ENCODE measurements at regions not wholly inside any gene's neighbourhood (a gene's known extent, or its start where the extent isn't known, plus 50 kb on each side); places are given as distances from the start of the nearest gene placed in this dataset.

GRCh38 chrX:4397471-4397870, 684.0 kb upstream of the PRKX start:
- H3K4me3 ChIP-seq (ENCODE audit: low read depth, low read length), result no peak overlapping the region
- no peak for TF ChIP-seq MAX (IDR thresholded peaks at IDR 0.05; ENCODE audit: low read depth, low read length)
- TF ChIP-seq POLR2A (IDR thresholded peaks at IDR 0.05; ENCODE audit: extremely low read depth, insufficient read length), result no peak
- no peak for TF ChIP-seq CTCF (IDR thresholded peaks at IDR 0.05; ENCODE audit: low read depth, low read length)
- TF ChIP-seq MYC (IDR thresholded peaks at IDR 0.05; ENCODE audit: low read depth, low read length), result no peak
- no peak for DNase-seq (ENCODE audit: low read depth)

GRCh38 chrX:4382273-4382672, 668.8 kb upstream of the PRKX start:
- TF ChIP-seq CTCF (IDR thresholded peaks at IDR 0.05; ENCODE audit: low read depth, low read length) (no peak), MAX (IDR thresholded peaks at IDR 0.05; ENCODE audit: low read depth, low read length) (no peak), POLR2A (IDR thresholded peaks at IDR 0.05; ENCODE audit: extremely low read depth, insufficient read length) (no peak), MYC (IDR thresholded peaks at IDR 0.05; ENCODE audit: low read depth, low read length) (no peak)
- no peak for DNase-seq (ENCODE audit: low read depth)
- no peak overlapping the region for H3K4me3 ChIP-seq (ENCODE audit: low read depth, low read length)

- DNase-seq (ENCODE audit: low read depth), result no peak
- no peak overlapping the region for H3K4me3 ChIP-seq (ENCODE audit: low read depth, low read length)
- TF ChIP-seq POLR2A (IDR thresholded peaks at IDR 0.05; ENCODE audit: extremely low read depth, insufficient read length) (no peak), MYC (IDR thresholded peaks at IDR 0.05; ENCODE audit: low read depth, low read length) (no peak), CTCF (IDR thresholded peaks at IDR 0.05; ENCODE audit: low read depth, low read length) (no peak), MAX (IDR thresholded peaks at IDR 0.05; ENCODE audit: low read depth, low read length) (no peak)
Observed at GRCh38 chrX:4380710-4381109, 667.3 kb upstream of the PRKX start.

GRCh38 chrX:4379071-4379470, 665.6 kb upstream of the PRKX start:
- DNase-seq (ENCODE audit: low read depth), result no peak
- TF ChIP-seq POLR2A (IDR thresholded peaks at IDR 0.05; ENCODE audit: extremely low read depth, insufficient read length) (no peak), CTCF (IDR thresholded peaks at IDR 0.05; ENCODE audit: low read depth, low read length) (no peak), MYC (IDR thresholded peaks at IDR 0.05; ENCODE audit: low read depth, low read length) (no peak), MAX (IDR thresholded peaks at IDR 0.05; ENCODE audit: low read depth, low read length) (no peak)

GRCh38 chrX:4373791-4374190, 660.3 kb upstream of the PRKX start:
- no peak overlapping the region for H3K4me3 ChIP-seq (ENCODE audit: low read depth, low read length)
- TF ChIP-seq MAX (IDR thresholded peaks at IDR 0.05; ENCODE audit: low read depth, low read length) (no peak), MYC (IDR thresholded peaks at IDR 0.05; ENCODE audit: low read depth, low read length) (no peak), POLR2A (IDR thresholded peaks at IDR 0.05; ENCODE audit: extremely low read depth, insufficient read length) (no peak), CTCF (IDR thresholded peaks at IDR 0.05; ENCODE audit: low read depth, low read length) (no peak)
- DNase-seq (ENCODE audit: low read depth), result no peak

More at GRCh38 chrX:4379071-4379470, 665.6 kb upstream of the PRKX start:
- H3K4me3 ChIP-seq (ENCODE audit: low read depth, low read length), result no peak overlapping the region

- no peak for TF ChIP-seq MAX (IDR thresholded peaks at IDR 0.05; ENCODE audit: low read depth, low read length)
- no peak for TF ChIP-seq POLR2A (IDR thresholded peaks at IDR 0.05; ENCODE audit: extremely low read depth, insufficient read length)
- TF ChIP-seq MYC (IDR thresholded peaks at IDR 0.05; ENCODE audit: low read depth, low read length), result no peak
- no peak for TF ChIP-seq CTCF (IDR thresholded peaks at IDR 0.05; ENCODE audit: low read depth, low read length)
- no peak overlapping the region for H3K4me3 ChIP-seq (ENCODE audit: low read depth, low read length)
- DNase-seq (ENCODE audit: low read depth), result no peak
Observed at GRCh38 chrX:4358577-4358976, 645.1 kb upstream of the PRKX start.
